Fibroblast of lung (primary cell): ENCODE measurements at regions not wholly inside any gene's neighbourhood (a gene's known extent, or its start where the extent isn't known, plus 50 kb on each side); places are given as distances from the start of the nearest gene placed in this dataset.

ENCODE experiments used
- CTCF ChIP-seq, 2 donors: IDR thresholded peaks in 1 of 2; conservative IDR thresholded peaks in 1 of 2; 1 replicate in 1 of 2; 2 replicates in 1 of 2; pipeline ENCODE4 v1.5.1; 2011 to 2012; ENCODE audit warnings: low read length in 2 of 2, control low read depth in 1 of 2, inconsistent platforms in 1 of 2, low read depth in 1 of 2, mild to moderate bottlenecking in 1 of 2
- EZH2 ChIP-seq: IDR thresholded peaks from 2 replicates; pipeline ENCODE4 v1.5.1; 2012; ENCODE audit warnings: low read length, control low read depth, mild to moderate bottlenecking; ENCODE audit errors: missing control alignments

GRCh38 chr12:87815771-87816585 is 213.2 kb downstream of the C12orf50 start:
- no peak for TF ChIP-seq EZH2
- TF ChIP-seq CTCF (conservative IDR thresholded peaks at IDR 0.05 in 1 of 2, IDR thresholded peaks at IDR 0.05 in 1 of 2; ENCODE audit: low read depth in 1 of 2, low read length in 2 of 2): no peak
